Parathyroid adenoma (tissue), 2 donors: ENCODE measurements at regions not wholly inside any gene's neighbourhood (a gene's known extent, or its start where the extent isn't known, plus 50 kb on each side); places are given as distances from the start of the nearest gene placed in this dataset.

Experiments used
- H2AFZ ChIP-seq: fragments of 300-600 bp; sonication (generic); one replicate; pipeline ENCODE4 v1.7.0; 2017; ENCODE audit warnings: antibody characterized with exemption, mild to moderate bottlenecking
- H3K27ac ChIP-seq: fragments of 300-600 bp; sonication (generic); one replicate; pipeline ENCODE4 v1.7.0; 2017
- H3K27me3 ChIP-seq: fragments of 300-600 bp; sonication (generic); one replicate; pipeline ENCODE4 v1.7.0; 2017; ENCODE audit warnings: low read length; ENCODE audit not compliant: control insufficient read depth, insufficient read depth
- H3K36me3 ChIP-seq: fragments of 300-600 bp; sonication (generic); one replicate; pipeline ENCODE4 v1.7.0; 2017; ENCODE audit warnings: low read length; ENCODE audit not compliant: control insufficient read depth, insufficient read depth
- H3K4me1 ChIP-seq: fragments of 300-600 bp; sonication (generic); one replicate; pipeline ENCODE4 v1.7.0; 2017; ENCODE audit warnings: control low read depth
- H3K4me2 ChIP-seq: fragments of 300-600 bp; sonication (generic); one replicate; pipeline ENCODE4 v1.7.0; 2017; ENCODE audit warnings: low read length
- H3K4me3 ChIP-seq: fragments of 300-600 bp; sonication (generic); one replicate; pipeline ENCODE4 v1.7.0; 2017; ENCODE audit warnings: low read depth, low read length
- H3K79me2 ChIP-seq: fragments of 300-600 bp; sonication (generic); one replicate; pipeline ENCODE4 v1.7.0; 2017; ENCODE audit warnings: control low read depth
- H3K9ac ChIP-seq: fragments of 300-600 bp; sonication (generic); one replicate; pipeline ENCODE4 v1.7.0; 2017; ENCODE audit warnings: mild to moderate bottlenecking
- H3K9me3 ChIP-seq: fragments of 300-600 bp; sonication (generic); one replicate; pipeline ENCODE4 v1.7.0; 2017; ENCODE audit warnings: low read length; ENCODE audit not compliant: control insufficient read depth
- TF ChIP-seq, protein P1 (sequence below): fragments of 300-600 bp; sonication (generic); IDR thresholded peaks from one replicate; pipeline ENCODE4 v1.7.0; 2017; ENCODE audit warnings: antibody characterized with exemption, mild to moderate bottlenecking
- donor health status: primary hyperparathyroidism.

DNA sequence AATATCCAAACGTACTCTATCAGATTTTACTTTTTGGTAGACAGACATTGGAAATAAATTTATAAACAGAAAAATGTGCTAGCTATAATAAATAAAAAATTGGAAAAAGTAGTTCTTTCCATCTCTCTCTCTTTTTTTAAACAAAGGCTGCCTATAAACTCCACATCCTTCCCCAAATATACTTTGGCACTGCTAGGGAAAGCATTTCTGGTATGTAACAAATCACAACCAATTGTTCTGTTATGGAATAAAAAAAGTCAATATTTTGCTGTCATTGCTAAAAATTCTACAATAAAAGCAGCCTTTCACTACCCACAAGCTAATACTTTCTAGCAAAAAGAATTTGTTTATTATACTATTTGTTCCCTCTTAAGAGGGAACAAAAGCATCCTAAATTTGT is 169.2 kb upstream of the TARS1 start:
- H3K36me3 ChIP-seq = no peaks in the 10 kb centered on the region

DNA sequence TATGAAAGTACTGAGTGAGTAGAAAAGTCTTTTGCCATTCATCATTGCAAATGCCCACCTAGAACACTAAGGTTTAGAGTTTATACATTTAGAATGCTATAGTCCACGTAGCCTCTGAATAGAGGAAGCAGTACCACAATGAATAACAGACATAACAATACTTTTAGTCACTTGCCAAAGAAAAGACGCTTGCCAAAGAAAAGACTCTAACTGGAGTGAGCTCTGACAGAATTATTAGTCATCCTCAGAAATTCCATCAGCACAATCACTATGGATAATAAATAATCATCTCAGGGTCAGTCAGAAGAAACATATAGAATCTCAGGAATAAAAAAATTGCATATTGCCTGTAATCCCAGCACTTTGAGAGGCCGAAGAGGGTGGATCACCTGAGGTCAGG is 168.5 kb upstream of the TARS1 start:
- no peaks in the 10 kb centered on the region for H3K9me3 ChIP-seq
- no peak overlapping the region for H3K4me2 ChIP-seq
- no peak overlapping the region for H2AFZ ChIP-seq
- H3K4me3 ChIP-seq = no peak overlapping the region
- no peak overlapping the region for H3K27ac ChIP-seq
- H3K4me1 ChIP-seq = no peaks in the 10 kb centered on the region
- no peaks in the 10 kb centered on the region for H3K27me3 ChIP-seq
- TF ChIP-seq, protein P1, sequence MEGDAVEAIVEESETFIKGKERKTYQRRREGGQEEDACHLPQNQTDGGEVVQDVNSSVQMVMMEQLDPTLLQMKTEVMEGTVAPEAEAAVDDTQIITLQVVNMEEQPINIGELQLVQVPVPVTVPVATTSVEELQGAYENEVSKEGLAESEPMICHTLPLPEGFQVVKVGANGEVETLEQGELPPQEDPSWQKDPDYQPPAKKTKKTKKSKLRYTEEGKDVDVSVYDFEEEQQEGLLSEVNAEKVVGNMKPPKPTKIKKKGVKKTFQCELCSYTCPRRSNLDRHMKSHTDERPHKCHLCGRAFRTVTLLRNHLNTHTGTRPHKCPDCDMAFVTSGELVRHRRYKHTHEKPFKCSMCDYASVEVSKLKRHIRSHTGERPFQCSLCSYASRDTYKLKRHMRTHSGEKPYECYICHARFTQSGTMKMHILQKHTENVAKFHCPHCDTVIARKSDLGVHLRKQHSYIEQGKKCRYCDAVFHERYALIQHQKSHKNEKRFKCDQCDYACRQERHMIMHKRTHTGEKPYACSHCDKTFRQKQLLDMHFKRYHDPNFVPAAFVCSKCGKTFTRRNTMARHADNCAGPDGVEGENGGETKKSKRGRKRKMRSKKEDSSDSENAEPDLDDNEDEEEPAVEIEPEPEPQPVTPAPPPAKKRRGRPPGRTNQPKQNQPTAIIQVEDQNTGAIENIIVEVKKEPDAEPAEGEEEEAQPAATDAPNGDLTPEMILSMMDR = no peak
- no peak overlapping the region for H3K9ac ChIP-seq
- no peaks in the 10 kb centered on the region for H3K36me3 ChIP-seq
- no peaks in the 10 kb centered on the region for H3K79me2 ChIP-seq

More for the DNA sequence above, 169.2 kb upstream of the TARS1 start:
- Histone ChIP-seq H3K9me3 (no peaks in the 10 kb centered on the region), H3K79me2 (no peaks in the 10 kb centered on the region), H3K9ac (no peak overlapping the region), H3K27ac (no peak overlapping the region), H3K4me1 (no peaks in the 10 kb centered on the region), H3K4me2 (no peak overlapping the region), H3K27me3 (no peaks in the 10 kb centered on the region), H2AFZ (no peak overlapping the region), H3K4me3 (no peak overlapping the region)
- TF ChIP-seq, protein P1 = no peak

DNA sequence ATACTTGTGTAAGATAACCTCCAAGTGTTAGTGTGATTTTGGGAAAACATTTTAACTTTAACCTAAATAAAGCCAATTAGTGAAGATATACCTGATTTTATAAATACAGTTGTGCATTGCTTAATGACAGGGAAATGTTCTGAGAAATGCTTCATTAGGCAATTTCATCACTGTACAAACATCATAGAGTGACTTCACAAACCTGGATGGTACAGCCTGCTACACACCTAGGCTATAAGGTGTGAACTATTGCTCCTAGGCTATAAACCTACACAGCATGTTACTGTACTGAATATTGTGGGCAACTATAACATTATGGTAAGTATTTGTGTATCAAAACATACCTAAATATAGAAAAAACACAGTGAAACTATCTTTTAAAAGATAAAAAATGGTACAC is 166.8 kb upstream of the TARS1 start:
- no peak overlapping the region for H3K4me2 ChIP-seq
- no peaks in the 10 kb centered on the region for H3K79me2 ChIP-seq
- no peak overlapping the region for H2AFZ ChIP-seq
- H3K9ac ChIP-seq = no peak overlapping the region
- no peaks in the 10 kb centered on the region for H3K4me1 ChIP-seq
- H3K27ac ChIP-seq = no peak overlapping the region
- H3K27me3 ChIP-seq = no peaks in the 10 kb centered on the region
- no peaks in the 10 kb centered on the region for H3K9me3 ChIP-seq
- TF ChIP-seq, protein P1 = no peak
- no peaks in the 10 kb centered on the region for H3K36me3 ChIP-seq
- no peak overlapping the region for H3K4me3 ChIP-seq

DNA sequence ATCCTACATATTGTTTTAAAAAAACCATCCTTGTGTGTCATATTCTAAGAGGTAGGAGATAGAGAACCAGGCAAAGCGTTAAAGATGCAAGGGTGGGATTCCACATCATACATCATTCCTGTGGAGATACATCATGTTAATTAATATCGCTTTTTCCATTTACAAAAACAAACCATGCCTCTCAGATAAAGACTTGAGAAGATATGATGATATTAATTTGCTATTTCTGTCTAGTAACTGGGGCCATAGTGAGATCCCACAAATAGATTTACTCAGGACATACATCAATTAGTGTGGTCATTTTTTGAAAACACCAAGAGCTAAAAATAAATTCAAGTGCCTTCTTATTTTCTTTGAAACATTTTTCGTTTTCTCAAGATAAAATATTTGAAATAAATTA is 165.4 kb upstream of the TARS1 start:
- no peaks in the 10 kb centered on the region for H3K9me3 ChIP-seq
- no peaks in the 10 kb centered on the region for H3K4me1 ChIP-seq
- H3K27me3 ChIP-seq = no peaks in the 10 kb centered on the region
- no peak overlapping the region for H2AFZ ChIP-seq
- H3K36me3 ChIP-seq = no peaks in the 10 kb centered on the region
- no peaks in the 10 kb centered on the region for H3K79me2 ChIP-seq
- no peak overlapping the region for H3K4me3 ChIP-seq
- H3K4me2 ChIP-seq = no peak overlapping the region
- no peak overlapping the region for H3K27ac ChIP-seq
- TF ChIP-seq, protein P1 = no peak
- H3K9ac ChIP-seq = no peak overlapping the region

DNA sequence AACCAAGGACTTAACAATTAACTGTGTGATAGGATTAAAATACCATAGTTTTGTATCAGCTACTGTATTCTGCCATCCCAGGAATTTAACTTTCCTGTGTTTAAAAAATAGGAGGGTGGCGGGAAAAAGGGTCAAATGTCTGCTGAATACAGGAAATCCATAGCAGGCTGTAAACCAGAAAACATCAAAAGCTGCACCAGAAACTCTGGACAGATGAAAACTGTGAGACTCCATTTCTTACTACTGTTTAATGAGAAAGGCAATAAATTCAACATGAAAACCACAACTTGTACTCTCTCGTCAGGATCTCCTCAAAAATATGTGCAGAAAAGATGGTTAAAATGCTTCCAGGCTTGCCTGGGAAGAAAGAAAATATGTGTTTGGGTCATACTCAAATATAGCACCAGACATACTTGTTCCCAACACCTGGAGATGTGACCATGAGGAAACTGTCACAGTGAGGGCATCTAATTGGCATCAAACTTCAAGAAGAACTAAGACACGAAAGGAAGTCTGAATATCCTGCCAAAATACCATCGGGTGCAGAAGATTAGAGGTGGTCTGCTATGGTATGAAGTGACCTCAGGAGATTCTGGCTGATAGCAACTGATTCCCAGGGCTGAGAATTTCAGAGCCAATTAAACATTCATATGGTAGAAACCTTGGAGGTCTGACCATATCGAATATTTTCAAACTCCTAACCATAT is 164.7 kb upstream of the TARS1 start:
- TF ChIP-seq, protein P1 = no peak
- H3K4me1 ChIP-seq = no peaks in the 10 kb centered on the region
- no peak overlapping the region for H3K9ac ChIP-seq
- no peaks in the 10 kb centered on the region for H3K79me2 ChIP-seq
- H3K27ac ChIP-seq = no peak overlapping the region
- no peaks in the 10 kb centered on the region for H3K9me3 ChIP-seq
- no peaks in the 10 kb centered on the region for H3K27me3 ChIP-seq
- no peaks in the 10 kb centered on the region for H3K36me3 ChIP-seq
- H2AFZ ChIP-seq = no peak overlapping the region
- H3K4me3 ChIP-seq = no peak overlapping the region
- no peak overlapping the region for H3K4me2 ChIP-seq
